MCF 10A (cell line): ENCODE measurements at regions not wholly inside any gene's neighbourhood (a gene's known extent, or its start where the extent isn't known, plus 50 kb on each side); places are given as distances from the start of the nearest gene placed in this dataset.

Source experiments
- BruUV-seq: library from RNA; stranded (reverse); fragments of 400-500 nt; replicated peaks from 2 replicates; lab custom pipeline; 2021; lab: Mats Ljungman, UMichigan
- CTCF ChIA-PET: fragments of 300-600 bp; sonication (Branson Sonifier 250); formaldehyde crosslinking; extraction: SDS; loops from one replicate; lab custom pipeline; 2021; ENCODE audit warnings: antibody characterized with exemption, inconsistent platforms; lab: Yijun Ruan, JAX
- POLR2A ChIA-PET: fragments of 300-600, 350-650 bp; sonication (Branson Sonifier 250); formaldehyde crosslinking; extraction: SDS; loops from one replicate; lab custom pipeline; 2020; ENCODE audit warnings: antibody characterized with exemption, inconsistent platforms; lab: Yijun Ruan, JAX
- DNase-seq: peaks from one replicate; pipeline ENCODE4 v3.0.0-alpha.2; 2018; ENCODE audit not compliant: unreplicated experiment
- H3K27ac Mint-ChIP-seq: one replicate; pipeline ENCODE4 v1.8.0; 2022; ENCODE audit warnings: mild to moderate bottlenecking, low read depth, mixed read lengths; ENCODE audit not compliant: unreplicated experiment
- H3K27me3 Mint-ChIP-seq: one replicate; pipeline ENCODE4 v1.8.0; 2022; ENCODE audit warnings: mixed read lengths; ENCODE audit not compliant: insufficient read depth, unreplicated experiment
- H3K36me3 Mint-ChIP-seq: one replicate; pipeline ENCODE4 v1.8.0; 2022; ENCODE audit warnings: mild to moderate bottlenecking, moderate library complexity, mixed read lengths; ENCODE audit not compliant: insufficient read depth, unreplicated experiment
- H3K4me1 Mint-ChIP-seq: one replicate; pipeline ENCODE4 v1.8.0; 2022; ENCODE audit warnings: mixed read lengths; ENCODE audit not compliant: insufficient read depth, unreplicated experiment
- H3K4me3 Mint-ChIP-seq: one replicate; pipeline ENCODE4 v1.8.0; 2022; ENCODE audit warnings: mild to moderate bottlenecking, moderate library complexity, mixed read lengths; ENCODE audit not compliant: unreplicated experiment
- H3K9me3 Mint-ChIP-seq: one replicate; pipeline ENCODE4 v1.8.0; 2022; ENCODE audit warnings: mixed read lengths; ENCODE audit not compliant: unreplicated experiment
- intact Hi-C: fragments of 100-400 bp; cut with micrococcal nuclease; formaldehyde crosslinking; loops from 2 replicates; pipeline ENCODE4 v1.14.1; 2022
- TF ChIP-seq, protein P1 (sequence below): fragments of 200-600 bp; IDR thresholded peaks from one replicate; pipeline ENCODE4 v1.8.0; 2022; ENCODE audit warnings: antibody characterized with exemption, mild to moderate bottlenecking; ENCODE audit not compliant: unreplicated experiment

DNA sequence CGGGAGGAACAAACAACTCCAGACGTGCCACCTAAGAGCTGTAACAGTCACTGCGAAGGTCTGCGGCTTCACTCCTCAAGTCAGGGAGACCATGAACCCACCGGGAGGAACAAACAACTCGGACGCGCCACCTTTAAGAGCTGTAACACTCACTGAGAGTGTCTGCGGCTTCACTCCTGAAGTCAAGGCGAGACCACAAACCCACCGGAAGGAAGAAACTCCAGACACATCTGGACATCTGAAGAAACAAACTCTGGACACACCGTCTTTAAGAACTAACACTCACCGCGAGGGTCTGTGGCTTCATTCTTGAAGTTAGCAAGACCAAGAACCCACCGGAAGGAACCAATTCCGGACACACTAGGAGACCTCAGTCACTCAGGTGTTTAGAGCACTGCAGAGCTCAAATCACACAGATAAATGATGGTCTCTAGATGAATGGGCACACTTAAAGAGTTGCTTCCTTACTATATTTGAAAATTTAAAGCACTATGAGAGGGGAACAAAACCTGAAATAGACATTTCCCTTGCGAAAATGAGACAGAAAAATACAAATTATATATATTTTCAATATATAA, 587.7 kb upstream of the ADGRL4 start:
- Mint-ChIP-seq H3K27ac (no peak overlapping the region), H3K36me3 (no peaks in the 10 kb centered on the region), H3K4me1 (no peaks in the 10 kb centered on the region), H3K4me3 (no peak overlapping the region), H3K9me3 (no peaks in the 10 kb centered on the region), H3K27me3 (no peaks in the 10 kb centered on the region)
- BruUV-seq, result no TSS peak
- ChIA-PET CTCF (no interaction called here), POLR2A (interaction anchor here (0.7 kb wide), 1 partner anchor 1008 kb away, joined by 3 read pairs; no protein-coding TSS in a partner anchor)
- DNase-seq, result no peak
- TF ChIP-seq, protein P1, sequence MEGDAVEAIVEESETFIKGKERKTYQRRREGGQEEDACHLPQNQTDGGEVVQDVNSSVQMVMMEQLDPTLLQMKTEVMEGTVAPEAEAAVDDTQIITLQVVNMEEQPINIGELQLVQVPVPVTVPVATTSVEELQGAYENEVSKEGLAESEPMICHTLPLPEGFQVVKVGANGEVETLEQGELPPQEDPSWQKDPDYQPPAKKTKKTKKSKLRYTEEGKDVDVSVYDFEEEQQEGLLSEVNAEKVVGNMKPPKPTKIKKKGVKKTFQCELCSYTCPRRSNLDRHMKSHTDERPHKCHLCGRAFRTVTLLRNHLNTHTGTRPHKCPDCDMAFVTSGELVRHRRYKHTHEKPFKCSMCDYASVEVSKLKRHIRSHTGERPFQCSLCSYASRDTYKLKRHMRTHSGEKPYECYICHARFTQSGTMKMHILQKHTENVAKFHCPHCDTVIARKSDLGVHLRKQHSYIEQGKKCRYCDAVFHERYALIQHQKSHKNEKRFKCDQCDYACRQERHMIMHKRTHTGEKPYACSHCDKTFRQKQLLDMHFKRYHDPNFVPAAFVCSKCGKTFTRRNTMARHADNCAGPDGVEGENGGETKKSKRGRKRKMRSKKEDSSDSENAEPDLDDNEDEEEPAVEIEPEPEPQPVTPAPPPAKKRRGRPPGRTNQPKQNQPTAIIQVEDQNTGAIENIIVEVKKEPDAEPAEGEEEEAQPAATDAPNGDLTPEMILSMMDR, result no peak
- intact Hi-C loops, result no loop called here

DNA sequence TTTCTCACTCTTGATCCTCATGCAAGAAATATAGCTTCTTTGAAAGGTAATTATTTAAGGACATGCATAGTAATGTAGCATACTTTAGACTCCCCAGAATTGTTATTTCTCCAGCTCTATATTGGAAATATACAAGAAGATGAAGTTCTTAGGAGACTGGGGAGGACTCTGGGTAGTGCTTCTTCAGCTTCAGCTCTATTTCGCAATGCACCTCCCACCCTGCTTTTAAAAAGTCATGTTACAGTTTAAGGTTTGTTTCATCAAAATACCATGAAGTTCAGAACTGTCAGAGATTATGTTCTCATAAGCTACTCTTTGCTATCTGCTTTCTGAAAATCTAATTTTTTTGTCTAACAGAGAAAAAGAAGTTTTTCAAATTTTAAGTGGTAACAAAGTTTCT, 586.2 kb upstream of the ADGRL4 start:
- TF ChIP-seq, protein P1, result no peak
- BruUV-seq, result no TSS peak
- ChIA-PET CTCF (no interaction called here), POLR2A (no interaction called here)
- Mint-ChIP-seq H3K27ac (no peak overlapping the region), H3K4me1 (peaks cover 5% of the 10 kb centered on the region), H3K27me3 (no peaks in the 10 kb centered on the region), H3K36me3 (no peaks in the 10 kb centered on the region), H3K4me3 (no peak overlapping the region), H3K9me3 (no peaks in the 10 kb centered on the region)
- intact Hi-C loops, result no loop called here
- no peak for DNase-seq

GRCh38 chr1:79588719-79589118, 582.2 kb upstream of the ADGRL4 start:
- POLR2A ChIA-PET, result no interaction called here
- TF ChIP-seq, protein P1, result no peak
- peak overlapping the region; percentile 18 for H3K27ac Mint-ChIP-seq
- H3K9me3 Mint-ChIP-seq, result no peaks in the 10 kb centered on the region
- no peak for DNase-seq
- H3K4me1 Mint-ChIP-seq, result peaks cover 5% of the 10 kb centered on the region
- no peaks in the 10 kb centered on the region for H3K36me3 Mint-ChIP-seq
- no TSS peak for BruUV-seq
- CTCF ChIA-PET, result no interaction called here
- H3K4me3 Mint-ChIP-seq, result no peak overlapping the region
- H3K27me3 Mint-ChIP-seq, result no peaks in the 10 kb centered on the region
- intact Hi-C loops, result no loop called here

- POLR2A ChIA-PET, result no interaction called here
- Mint-ChIP-seq H3K4me3 (no peak overlapping the region), H3K9me3 (peaks cover 7% of the 10 kb centered on the region), H3K27me3 (no peaks in the 10 kb centered on the region), H3K36me3 (no peaks in the 10 kb centered on the region), H3K27ac (no peak overlapping the region), H3K4me1 (peaks cover 5% of the 10 kb centered on the region)
- intact Hi-C loops, result no loop called here
- CTCF ChIA-PET, result interaction anchor here (0.6 kb wide), 1 partner anchor 95 kb away, joined by 3 read pairs; no protein-coding TSS in a partner anchor
- no TSS peak for BruUV-seq
- TF ChIP-seq, protein P1, result no peak
- no peak for DNase-seq
Observed at GRCh38 chr1:79587229-79587628, 580.7 kb upstream of the ADGRL4 start.
